ENCODE measurements at regions not wholly inside any gene's neighbourhood (a gene's known extent, or its start where the extent isn't known, plus 50 kb on each side); places are given as distances from the start of the nearest gene placed in this dataset.

DNA sequence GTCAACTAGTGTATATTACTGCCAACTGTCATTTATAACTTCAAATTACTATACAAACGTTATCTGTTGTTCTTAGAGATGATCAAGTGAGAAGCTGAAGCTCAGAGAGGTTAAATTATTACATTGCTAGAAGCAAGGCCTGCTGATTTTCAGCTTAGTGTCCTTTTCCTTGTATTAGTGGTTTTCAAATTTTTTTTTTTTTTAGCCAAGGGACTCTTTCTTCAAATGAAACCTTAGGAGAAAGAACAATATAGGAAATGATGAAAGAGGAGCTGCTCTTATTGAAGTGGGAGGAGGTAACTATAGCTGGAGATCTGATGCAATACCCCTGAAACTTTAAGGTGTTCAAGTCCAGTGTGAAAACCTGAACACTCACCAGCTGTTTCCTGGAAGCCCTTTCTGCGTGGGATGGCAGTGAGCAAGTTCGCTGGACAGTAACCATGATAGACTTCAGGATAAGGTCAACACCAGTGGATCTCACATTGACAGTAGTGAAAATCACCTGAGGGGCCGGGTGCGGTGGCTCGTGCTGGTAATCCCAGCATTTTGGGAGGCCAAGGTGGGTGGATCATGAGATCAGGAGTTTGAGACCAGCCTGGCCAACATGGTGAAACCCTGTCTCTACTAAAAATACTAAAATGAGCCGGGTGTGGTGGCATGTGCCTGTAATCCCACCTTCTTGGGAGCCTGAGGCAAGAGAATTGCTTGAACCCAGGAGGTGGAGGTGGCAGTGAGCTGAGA lies 376.2 kb downstream of the EDEM1 start (continued):
- TF ChIP-seq BRCA1 (IDR thresholded peaks at IDR 0.05) (no peak), BRCA1 (CRISPR knock-in tag; IDR thresholded peaks at IDR 0.05) (no peak), CBFA2T2 (conservative IDR thresholded peaks at IDR 0.05) (no peak), ZNF3 (CRISPR knock-in tag; IDR thresholded peaks at IDR 0.05) (no peak), RB1 (IDR thresholded peaks at IDR 0.05; ENCODE audit: low read depth) (no peak), EZH2 (IDR thresholded peaks at IDR 0.05; ENCODE audit: borderline replicate concordance, low read depth, low read length) (no peak), MAFF (IDR thresholded peaks at IDR 0.05; ENCODE audit: low read length) (no peak), ETV6 (IDR thresholded peaks at IDR 0.05; ENCODE audit: borderline replicate concordance in 1 of 2, low read depth in 2 of 2, low read length in 1 of 2) (0 out of 4 replicates have a peak, but pooled peaks have one; percentile 39 to 48), ETV6 (CRISPR knock-in tag; IDR thresholded peaks at IDR 0.05; ENCODE audit: borderline replicate concordance) (no peak), C11orf30 (IDR thresholded peaks at IDR 0.05; ENCODE audit: low read depth) (no peak), PRMT5 (CRISPR knock-in tag; IDR thresholded peaks at IDR 0.05) (no peak), DMBX1 (CRISPR knock-in tag; IDR thresholded peaks at IDR 0.05; ENCODE audit: borderline replicate concordance) (peak; percentile 92; the same call in 1 of the 2 replicates)
- TF ChIP-seq, protein P1, sequence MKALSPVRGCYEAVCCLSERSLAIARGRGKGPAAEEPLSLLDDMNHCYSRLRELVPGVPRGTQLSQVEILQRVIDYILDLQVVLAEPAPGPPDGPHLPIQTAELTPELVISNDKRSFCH (CRISPR knock-in tag; IDR thresholded peaks at IDR 0.05) = no peak
- TF ChIP-seq, protein P1 (tag; IDR thresholded peaks at IDR 0.05) = 0 out of 2 replicates have a peak, but pooled peaks have one; percentile 72
- TF ChIP-seq, protein P2, sequence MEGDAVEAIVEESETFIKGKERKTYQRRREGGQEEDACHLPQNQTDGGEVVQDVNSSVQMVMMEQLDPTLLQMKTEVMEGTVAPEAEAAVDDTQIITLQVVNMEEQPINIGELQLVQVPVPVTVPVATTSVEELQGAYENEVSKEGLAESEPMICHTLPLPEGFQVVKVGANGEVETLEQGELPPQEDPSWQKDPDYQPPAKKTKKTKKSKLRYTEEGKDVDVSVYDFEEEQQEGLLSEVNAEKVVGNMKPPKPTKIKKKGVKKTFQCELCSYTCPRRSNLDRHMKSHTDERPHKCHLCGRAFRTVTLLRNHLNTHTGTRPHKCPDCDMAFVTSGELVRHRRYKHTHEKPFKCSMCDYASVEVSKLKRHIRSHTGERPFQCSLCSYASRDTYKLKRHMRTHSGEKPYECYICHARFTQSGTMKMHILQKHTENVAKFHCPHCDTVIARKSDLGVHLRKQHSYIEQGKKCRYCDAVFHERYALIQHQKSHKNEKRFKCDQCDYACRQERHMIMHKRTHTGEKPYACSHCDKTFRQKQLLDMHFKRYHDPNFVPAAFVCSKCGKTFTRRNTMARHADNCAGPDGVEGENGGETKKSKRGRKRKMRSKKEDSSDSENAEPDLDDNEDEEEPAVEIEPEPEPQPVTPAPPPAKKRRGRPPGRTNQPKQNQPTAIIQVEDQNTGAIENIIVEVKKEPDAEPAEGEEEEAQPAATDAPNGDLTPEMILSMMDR (IDR thresholded peaks at IDR 0.05 in 2 of 3, conservative IDR thresholded peaks at IDR 0.05 in 1 of 3; ENCODE audit: insufficient read depth in 2 of 3, low read depth in 1 of 3, low read length in 3 of 3) = no peak
- TF ChIP-seq, protein P3, sequence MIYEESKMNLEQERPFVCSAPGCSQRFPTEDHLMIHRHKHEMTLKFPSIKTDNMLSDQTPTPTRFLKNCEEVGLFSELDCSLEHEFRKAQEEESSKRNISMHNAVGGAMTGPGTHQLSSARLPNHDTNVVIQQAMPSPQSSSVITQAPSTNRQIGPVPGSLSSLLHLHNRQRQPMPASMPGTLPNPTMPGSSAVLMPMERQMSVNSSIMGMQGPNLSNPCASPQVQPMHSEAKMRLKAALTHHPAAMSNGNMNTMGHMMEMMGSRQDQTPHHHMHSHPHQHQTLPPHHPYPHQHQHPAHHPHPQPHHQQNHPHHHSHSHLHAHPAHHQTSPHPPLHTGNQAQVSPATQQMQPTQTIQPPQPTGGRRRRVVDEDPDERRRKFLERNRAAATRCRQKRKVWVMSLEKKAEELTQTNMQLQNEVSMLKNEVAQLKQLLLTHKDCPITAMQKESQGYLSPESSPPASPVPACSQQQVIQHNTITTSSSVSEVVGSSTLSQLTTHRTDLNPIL (CRISPR knock-in tag; IDR thresholded peaks at IDR 0.05) = peak; percentile 39; the same call in 1 of the 2 replicates
- TF ChIP-seq, protein P4, sequence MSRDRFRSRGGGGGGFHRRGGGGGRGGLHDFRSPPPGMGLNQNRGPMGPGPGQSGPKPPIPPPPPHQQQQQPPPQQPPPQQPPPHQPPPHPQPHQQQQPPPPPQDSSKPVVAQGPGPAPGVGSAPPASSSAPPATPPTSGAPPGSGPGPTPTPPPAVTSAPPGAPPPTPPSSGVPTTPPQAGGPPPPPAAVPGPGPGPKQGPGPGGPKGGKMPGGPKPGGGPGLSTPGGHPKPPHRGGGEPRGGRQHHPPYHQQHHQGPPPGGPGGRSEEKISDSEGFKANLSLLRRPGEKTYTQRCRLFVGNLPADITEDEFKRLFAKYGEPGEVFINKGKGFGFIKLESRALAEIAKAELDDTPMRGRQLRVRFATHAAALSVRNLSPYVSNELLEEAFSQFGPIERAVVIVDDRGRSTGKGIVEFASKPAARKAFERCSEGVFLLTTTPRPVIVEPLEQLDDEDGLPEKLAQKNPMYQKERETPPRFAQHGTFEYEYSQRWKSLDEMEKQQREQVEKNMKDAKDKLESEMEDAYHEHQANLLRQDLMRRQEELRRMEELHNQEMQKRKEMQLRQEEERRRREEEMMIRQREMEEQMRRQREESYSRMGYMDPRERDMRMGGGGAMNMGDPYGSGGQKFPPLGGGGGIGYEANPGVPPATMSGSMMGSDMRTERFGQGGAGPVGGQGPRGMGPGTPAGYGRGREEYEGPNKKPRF (IDR thresholded peaks at IDR 0.05; ENCODE audit: low read depth, low read length) = no peak
- TF ChIP-seq, protein P5, sequence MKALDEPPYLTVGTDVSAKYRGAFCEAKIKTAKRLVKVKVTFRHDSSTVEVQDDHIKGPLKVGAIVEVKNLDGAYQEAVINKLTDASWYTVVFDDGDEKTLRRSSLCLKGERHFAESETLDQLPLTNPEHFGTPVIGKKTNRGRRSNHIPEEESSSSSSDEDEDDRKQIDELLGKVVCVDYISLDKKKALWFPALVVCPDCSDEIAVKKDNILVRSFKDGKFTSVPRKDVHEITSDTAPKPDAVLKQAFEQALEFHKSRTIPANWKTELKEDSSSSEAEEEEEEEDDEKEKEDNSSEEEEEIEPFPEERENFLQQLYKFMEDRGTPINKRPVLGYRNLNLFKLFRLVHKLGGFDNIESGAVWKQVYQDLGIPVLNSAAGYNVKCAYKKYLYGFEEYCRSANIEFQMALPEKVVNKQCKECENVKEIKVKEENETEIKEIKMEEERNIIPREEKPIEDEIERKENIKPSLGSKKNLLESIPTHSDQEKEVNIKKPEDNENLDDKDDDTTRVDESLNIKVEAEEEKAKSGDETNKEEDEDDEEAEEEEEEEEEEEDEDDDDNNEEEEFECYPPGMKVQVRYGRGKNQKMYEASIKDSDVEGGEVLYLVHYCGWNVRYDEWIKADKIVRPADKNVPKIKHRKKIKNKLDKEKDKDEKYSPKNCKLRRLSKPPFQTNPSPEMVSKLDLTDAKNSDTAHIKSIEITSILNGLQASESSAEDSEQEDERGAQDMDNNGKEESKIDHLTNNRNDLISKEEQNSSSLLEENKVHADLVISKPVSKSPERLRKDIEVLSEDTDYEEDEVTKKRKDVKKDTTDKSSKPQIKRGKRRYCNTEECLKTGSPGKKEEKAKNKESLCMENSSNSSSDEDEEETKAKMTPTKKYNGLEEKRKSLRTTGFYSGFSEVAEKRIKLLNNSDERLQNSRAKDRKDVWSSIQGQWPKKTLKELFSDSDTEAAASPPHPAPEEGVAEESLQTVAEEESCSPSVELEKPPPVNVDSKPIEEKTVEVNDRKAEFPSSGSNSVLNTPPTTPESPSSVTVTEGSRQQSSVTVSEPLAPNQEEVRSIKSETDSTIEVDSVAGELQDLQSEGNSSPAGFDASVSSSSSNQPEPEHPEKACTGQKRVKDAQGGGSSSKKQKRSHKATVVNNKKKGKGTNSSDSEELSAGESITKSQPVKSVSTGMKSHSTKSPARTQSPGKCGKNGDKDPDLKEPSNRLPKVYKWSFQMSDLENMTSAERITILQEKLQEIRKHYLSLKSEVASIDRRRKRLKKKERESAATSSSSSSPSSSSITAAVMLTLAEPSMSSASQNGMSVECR (CRISPR knock-in tag; IDR thresholded peaks at IDR 0.05) = no peak
